ENCODE measurements at regions not wholly inside any gene's neighbourhood (a gene's known extent, or its start where the extent isn't known, plus 50 kb on each side); places are given as distances from the start of the nearest gene placed in this dataset.

- no peak for DNase-seq
Observed at GRCh38 chrX:110408949-110409588, 50.4 kb downstream of the RTL9 start.

DNA sequence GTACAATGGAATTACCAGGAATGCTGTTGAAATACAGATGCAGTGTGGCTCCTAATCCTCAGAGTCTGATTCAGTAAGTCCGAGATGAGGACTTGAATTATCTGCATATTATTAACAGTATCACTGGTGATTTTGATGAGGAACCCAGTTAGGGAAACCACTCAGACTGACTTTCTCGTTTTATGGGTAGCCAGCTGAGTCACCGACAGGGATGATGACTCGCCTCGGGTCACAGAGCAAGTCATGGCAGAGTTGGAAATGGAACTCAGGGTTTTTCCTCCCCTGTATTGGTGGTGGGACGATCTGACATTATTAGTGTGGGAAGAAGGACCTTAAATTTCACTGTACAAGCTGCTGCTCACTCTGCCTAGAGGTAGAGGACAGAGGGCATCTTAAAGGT, 51.3 kb downstream of the RTL9 start:
- no peak for DNase-seq

DNA sequence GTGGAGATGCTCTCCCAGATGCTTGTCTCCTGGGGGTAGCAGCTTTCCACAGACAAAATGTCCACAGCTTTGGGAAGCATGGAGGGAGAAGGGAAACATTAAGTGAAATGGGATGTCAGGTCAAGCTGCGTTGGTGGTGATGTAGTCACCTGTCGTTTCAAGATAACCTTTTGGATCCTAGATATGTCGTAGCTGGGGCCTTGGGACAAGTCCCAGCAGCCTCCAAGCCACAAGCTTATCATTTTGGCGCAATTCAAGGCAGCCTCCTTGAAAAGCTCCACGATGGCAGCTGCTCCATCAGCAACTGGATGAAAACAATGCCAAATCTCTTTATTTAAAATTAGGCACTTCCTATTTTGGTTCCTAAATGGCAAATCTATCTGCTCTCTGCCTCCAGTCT, 52.0 kb downstream of the RTL9 start:
- DNase-seq = no peak

- peak; percentile 20 to 64 (median 49) for DNase-seq
Observed at GRCh38 chrX:110412971-110413726, 54.5 kb downstream of the RTL9 start.

DNA sequence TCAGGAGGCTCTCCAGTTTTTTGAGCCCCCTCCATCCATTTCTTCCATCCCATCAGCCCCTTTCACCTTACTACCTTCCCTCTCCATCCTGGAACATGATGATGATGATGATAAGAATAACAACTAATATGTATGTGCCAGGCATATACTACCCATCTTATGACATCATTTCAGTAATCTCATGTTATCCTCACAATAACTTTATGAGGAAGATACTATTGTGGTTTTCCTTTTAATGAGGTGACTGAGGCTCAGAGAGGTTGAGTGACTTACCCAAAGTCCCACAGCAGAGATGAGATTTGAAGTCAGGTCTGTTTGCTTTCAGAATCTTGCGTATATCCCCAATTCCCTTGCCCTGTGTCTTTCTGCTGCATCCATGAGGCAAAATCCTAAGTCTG, 55.1 kb downstream of the RTL9 start:
- DNase-seq = no peak

- DNase-seq = no peak
Observed at GRCh38 chrX:110414273-110414672, 55.6 kb downstream of the RTL9 start.

DNA sequence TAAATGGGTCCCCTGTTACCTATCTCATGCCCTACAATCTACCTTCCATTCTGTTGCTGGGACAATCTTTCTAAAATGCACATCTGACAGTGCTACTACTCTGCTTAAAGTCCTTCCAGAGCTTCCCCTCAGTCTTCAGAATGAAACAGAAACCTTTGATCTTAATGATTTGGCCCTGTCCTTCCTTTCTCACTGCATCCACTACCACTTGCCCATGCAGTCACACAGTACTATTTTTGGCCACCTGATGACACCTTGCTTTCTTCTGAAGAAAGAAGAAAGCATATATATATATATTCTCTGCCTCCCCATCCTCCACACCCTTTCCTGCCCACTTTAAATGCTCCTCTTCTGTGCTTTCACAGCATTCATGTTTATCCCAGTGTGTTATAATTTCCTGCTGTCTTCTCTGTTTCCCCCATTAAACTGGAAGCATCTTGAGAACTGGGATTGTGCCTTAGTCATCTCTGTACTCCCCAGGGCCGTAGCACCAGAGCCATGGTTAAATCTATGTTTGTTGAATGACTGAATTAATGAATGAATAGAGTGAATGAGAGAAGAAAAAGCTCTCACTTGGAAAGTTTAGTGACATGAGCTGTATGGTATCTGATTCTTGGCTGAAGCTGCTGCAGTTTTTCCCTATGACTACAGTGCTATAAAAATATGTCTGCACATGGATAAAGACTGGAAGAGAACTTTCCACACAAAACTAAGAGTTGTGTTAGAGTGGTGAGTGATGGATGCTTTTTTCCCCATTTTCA, 56.2 kb downstream of the RTL9 start:
- no peak for DNase-seq

DNA sequence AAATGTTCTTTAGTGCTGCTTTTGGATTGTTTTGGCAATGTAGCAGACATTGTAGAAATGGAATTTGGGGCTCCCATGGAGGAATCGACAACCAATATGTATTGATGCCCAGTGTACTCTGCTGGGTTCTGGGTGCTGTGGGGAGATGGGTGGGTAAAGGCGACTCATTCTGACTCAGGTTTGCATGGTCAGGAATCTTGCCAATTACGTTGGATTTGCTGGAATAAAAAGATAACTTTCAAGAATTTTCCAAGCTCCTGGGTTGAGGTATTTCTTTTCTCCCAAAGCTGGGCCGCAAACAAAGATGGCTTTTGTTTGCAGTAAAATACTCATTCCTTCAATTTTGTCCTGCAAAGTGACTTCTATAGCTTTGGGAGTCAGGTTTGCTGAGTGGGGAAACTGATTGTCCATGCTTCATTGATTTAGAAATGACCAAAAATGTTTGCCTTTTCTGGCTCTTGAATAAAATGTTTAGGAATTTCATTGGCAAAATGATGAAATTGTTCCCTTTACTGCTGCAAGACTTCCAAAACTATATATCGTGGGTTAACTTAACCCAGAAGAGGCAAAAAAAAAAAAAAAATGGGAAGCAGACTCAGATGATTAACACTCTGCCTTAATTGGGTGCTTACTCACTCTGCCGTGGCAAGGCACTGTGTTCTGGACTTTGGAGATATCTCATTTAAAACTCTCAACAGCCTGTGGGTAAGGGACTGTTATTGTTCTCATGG, 57.0 kb downstream of the RTL9 start:
- no peak for DNase-seq

DNA sequence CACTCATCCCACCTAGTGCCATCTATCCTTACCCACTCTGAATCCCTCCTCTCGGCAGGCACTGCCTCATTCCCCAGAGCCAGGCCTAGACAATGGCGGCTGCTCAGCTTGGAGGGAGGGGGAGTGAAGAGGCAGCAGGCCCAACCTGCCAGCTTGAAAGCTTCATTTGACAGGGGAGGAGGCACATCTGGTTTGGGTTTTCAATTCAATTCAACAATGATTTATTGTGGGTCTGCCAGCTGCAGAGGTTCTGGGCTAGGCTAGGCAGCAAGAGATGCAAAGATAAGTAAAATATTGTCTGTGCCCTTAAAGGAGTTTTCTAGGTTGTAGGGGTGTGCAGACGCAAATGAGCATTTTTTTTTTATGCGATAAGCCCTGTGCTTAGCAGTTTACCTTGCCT, 58.5 kb downstream of the RTL9 start:
- no peak for DNase-seq

GRCh38 chrX:110418316-110419235, 59.9 kb downstream of the RTL9 start:
- DNase-seq = no peak

- no peak for DNase-seq
Observed at GRCh38 chrX:110419512-110419911, 60.9 kb downstream of the RTL9 start.

- no peak for DNase-seq
Observed at GRCh38 chrX:110420771-110421499, 62.3 kb downstream of the RTL9 start.

DNA sequence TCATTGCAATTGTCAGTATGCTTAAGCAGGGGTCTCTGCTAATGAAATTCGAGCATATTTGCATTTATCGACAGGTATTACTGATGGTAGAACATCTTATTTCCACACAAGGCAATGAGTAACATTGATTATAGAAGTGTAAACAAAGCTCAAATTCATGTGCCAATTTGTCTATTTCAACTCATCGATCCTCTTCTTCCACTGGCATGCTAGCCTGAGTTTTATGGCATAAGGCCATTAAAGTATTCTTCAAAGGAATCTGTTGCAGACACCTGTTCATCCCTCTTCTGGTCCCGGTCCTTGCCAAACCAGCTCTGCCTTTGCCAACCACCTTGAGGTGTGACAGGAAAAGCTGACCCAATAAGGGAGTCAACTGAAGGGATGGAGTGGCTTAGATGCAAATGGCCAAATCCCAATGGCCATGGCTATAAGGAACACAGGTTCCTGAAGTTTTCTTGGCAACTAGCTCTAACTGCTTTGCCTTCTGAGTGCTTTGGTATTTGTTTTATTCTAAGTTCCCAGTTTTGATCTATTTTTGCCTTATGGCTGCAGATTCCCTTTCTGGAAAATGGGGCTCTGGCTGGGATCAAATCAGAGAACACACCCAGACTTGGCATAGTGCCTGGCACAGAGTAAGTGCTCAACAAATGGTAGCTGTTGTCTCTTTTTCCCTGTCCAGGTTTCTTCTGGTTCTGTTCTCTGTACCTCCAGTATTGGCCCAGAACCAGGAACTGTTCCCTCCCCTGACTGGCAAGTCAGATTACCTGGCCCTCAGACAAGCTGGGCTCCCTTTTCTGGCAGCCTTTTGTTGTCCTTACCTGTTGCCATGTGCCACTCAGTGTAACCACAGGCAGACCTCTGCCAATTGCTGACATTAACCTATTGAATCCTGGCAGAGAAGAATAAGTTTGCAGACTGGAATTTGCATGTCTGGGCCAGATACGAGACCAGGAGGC, 63.1 kb downstream of the RTL9 start:
- no peak for DNase-seq

- no peak for DNase-seq
Observed at GRCh38 chrX:110425222-110426154, 66.8 kb downstream of the RTL9 start.

- no peak for DNase-seq
Observed at GRCh38 chrX:110426155-110426504, 67.5 kb downstream of the RTL9 start.

DNA sequence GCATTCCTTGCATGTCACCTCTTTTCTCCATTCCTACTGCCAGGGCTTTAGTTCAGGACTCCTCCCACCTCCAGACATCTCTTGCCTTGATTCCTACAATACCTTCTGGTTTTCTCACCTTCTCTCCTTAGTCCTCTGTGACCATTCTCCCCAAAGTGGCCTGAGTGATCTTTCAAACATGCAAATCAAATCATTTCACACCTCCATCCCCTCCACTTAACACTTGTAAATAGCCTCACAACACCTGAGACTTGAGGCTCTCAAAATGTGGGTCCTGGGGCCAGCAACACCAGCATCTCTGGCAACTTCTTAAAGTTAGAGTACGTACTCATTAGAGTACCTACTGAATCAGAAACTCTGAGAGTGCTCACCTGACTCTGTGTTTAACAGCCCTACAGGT, 68.4 kb downstream of the RTL9 start:
- DNase-seq = no peak

GRCh38 chrX:110428144-110428543, 69.5 kb downstream of the RTL9 start:
- DNase-seq = no peak

DNA sequence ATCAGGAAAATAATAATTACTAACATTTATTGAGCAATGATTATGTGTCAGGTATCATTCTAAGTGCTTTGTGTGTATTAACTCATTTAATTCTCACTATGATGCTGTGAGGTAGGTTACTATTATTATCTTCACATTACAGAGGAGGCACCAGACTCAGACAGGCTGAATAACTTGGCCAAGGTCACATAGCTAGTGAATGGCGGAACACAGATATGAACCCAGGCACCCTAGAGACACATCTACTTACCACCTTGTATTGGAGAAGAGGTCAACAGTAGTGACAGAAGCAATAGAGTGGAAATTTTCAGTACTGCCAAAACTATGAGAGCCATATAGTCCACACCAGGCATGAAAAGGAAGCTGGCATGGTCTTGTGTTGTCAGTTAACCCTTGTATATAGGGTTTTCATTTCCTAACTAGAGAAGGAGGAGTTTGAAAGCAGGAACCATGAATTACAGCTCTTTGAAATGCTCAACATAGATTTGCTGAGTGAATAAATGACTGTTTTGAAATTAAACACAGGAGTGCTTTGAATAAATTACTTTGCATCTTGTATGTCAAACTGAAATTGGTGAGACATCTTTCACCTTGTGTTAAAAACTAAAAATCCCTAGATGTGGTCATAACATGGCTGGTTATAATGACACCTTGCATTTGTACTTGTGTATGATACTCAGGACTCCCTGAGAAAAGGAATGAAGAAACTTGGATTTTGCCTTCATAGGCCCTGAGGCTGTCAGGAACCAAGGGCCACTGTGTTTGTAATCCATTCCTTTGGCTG, 71.8 kb downstream of the RTL9 start:
- no peak for DNase-seq

Measured in T-helper 1 cell (primary cell).